HCT116 (cell line): ENCODE measurements at regions not wholly inside any gene's neighbourhood (a gene's known extent, or its start where the extent isn't known, plus 50 kb on each side); places are given as distances from the start of the nearest gene placed in this dataset.

Experiments used
- CTCF ChIP-seq, 3 experiments: fragments of 200-600 bp in 1 of 3; sonication (generic) in 1 of 3; IDR thresholded peaks in 2 of 3; conservative IDR thresholded peaks in 1 of 3; 2 replicates each; pipeline ENCODE4 v1.5.1; 2012 to 2017; ENCODE audit warnings: low read depth in 2 of 3, low read length in 2 of 3, antibody characterized with exemption in 1 of 3, borderline replicate concordance in 1 of 3, control low read depth in 1 of 3, mild to moderate bottlenecking in 1 of 3, mixed read lengths in 1 of 3, mixed run types in 1 of 3, moderate library complexity in 1 of 3; ENCODE audit not compliant: insufficient read depth in 1 of 3
- POLR2A ChIP-seq: IDR thresholded peaks from 2 replicates; pipeline ENCODE4 v1.7.0; 2011; ENCODE audit warnings: borderline replicate concordance; ENCODE audit not compliant: insufficient read depth, insufficient read length; ENCODE audit errors: extremely low read depth
- RAD21 ChIP-seq: IDR thresholded peaks from 2 replicates; pipeline ENCODE4 v1.6.1; 2012; ENCODE audit warnings: low read depth, mild to moderate bottlenecking

DNA sequence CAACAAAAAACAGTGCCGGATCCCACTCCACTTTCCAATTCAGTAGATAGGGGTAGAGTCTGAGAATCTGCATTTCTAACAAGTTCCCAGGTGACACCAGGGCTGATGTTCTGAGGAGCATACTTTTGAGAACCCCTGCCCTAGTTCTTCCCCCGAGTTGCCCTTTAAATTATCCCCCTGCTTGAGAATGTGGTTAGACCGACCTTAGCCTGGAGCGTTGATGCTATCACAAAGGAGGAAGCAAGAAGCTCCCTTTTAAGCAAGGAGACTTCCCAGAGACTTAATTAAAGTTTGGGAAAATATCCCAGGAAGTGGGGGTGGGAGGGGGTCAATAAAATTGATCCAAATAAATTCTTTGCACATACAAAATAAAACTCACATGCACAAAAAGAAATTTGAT, 485.9 kb downstream of the SMARCA1 start:
- no peak for TF ChIP-seq POLR2A
- TF ChIP-seq CTCF (IDR thresholded peaks at IDR 0.05 in 2 of 3, conservative IDR thresholded peaks at IDR 0.05 in 1 of 3; ENCODE audit: borderline replicate concordance in 1 of 3, insufficient read depth in 1 of 3, low read depth in 2 of 3, low read length in 2 of 3), result no peak
- TF ChIP-seq RAD21, result no peak
